GM19397 (cell line): ENCODE measurements at regions not wholly inside any gene's neighbourhood (a gene's known extent, or its start where the extent isn't known, plus 50 kb on each side); places are given as distances from the start of the nearest gene placed in this dataset.
"Not testable (repeated sequence)": the region's sequence is repeated elsewhere in the genome, so short reads cannot be mapped to it uniquely, and the experiment has no call there.

Experiments used
- ATAC-seq: cut with Tn5 transposase; IDR thresholded peaks from one replicate; pipeline ENCODE4 v1.9.1; 2021; ENCODE audit warnings: mild to moderate bottlenecking, moderate library complexity; ENCODE audit not compliant: unreplicated experiment

DNA sequence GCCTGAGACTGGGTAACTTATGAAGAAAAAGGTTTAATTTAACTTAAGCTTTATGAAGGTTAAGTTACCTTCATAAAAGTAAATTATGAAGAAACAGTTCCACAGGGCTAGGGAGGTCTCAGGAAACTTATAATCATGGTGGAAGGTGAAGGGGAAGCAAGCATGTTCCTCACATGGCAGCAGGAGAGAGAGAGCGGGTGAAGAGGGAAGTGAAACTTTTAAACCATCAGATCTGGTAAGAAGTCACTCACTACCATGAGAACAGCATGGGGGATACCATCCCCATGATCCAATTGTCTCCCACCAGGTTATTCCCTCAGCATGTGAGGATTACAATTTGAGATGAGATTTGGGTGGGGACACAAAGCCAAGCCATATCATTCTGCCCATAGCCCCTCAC is 944.7 kb upstream of the NDST4 start:
- no peak for ATAC-seq

- ATAC-seq = no peak
These were observed 942.7 kb upstream of the NDST4 start for GRCh38 chr4:116055857-116056827.

DNA sequence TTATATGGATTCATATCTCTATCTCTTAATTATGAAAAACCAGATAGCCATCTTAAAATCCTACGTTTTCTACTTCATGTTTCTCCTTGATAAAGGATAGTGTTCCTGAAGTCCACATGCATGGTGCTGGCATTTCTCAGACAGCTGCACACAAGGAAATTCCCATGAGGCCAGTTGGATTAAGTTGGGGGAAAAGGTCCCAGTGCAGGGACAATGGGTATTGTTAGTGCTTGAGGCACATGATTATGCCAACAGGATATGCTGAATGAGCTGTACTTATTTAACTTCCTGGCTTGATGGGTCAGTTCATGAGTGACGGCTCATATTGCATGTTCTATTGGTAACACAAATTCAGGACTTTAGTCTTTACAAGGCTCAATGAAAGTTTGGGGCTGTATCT is 913.9 kb upstream of the NDST4 start:
- ATAC-seq = no peak

DNA sequence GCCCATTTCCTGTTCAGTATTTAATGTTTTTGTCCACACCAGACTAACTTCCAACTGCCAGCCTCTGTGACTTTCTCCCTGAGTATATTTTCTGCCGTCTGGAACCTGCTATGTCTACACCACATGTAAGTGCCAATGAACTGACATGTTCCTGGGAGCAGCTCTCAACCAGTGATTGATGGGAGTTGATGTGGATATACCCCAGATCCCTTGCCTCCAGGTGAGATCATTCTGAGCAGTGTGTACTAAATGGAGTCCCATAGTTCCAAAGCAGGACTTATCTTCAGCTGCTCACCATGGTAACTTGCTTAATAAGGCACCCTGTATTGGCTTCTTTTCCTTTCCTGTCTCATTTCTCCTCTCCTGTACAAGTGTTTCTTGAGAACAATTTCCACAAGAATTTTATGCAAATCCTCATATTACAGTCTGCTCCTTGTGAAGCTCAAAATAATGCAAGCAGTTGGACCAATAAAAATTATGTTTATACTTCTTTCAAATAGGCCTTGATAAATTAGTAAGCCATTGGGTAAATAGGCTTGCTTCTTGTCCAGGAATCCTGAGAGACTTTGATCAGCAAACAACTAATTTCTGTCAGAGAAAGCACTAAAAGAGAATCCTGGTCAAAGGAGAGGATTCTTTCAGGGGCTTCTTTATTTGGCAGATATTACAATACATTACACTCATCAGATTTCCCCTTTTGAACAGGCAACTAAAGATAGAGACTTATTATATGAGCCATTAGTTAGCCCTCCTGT is 911.7 kb upstream of the NDST4 start:
- ATAC-seq = no peak

DNA sequence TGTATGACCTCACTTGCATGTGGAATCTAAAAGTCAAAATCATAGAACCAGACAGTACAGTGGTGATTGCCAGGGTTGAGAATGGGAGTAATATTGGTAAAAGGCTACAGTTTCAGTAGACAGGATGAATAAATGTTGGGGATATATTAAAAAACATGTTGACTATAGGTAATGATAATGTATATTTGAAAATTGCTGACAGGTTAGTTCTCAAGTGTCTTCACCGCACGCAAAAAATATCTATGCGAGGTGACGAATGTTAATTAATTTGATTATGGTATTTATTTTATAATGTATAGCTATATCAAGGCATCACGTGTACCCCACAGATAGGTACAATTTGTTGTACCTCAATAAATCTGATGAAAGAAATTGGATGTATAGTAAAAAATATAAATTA is 909.6 kb upstream of the NDST4 start:
- ATAC-seq = no peak

GRCh38 chr4:116020141-116020722 is 906.8 kb upstream of the NDST4 start:
- no peak for ATAC-seq

DNA sequence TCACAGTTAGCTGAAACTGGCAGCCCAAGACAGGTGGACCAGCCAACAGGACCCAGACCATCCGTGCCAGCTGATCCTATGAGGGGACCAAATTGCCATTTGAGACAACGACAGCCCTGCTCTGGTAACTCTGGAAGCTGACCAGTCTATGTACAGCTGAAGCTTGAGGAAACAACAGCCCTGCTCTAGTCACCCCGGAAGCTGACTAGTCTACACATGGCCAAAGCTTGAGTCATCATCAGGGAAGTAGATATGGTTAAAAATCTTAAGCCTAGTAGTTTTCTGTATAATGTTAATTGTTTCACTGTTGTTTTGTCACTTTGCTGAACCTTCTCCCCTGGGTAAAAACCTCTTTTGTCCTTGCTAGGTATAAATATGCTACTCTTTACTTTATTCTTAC is 905.4 kb upstream of the NDST4 start:
- no peak for ATAC-seq

- ATAC-seq = no peak
These were observed 902.8 kb upstream of the NDST4 start for GRCh38 chr4:116016201-116016600.

DNA sequence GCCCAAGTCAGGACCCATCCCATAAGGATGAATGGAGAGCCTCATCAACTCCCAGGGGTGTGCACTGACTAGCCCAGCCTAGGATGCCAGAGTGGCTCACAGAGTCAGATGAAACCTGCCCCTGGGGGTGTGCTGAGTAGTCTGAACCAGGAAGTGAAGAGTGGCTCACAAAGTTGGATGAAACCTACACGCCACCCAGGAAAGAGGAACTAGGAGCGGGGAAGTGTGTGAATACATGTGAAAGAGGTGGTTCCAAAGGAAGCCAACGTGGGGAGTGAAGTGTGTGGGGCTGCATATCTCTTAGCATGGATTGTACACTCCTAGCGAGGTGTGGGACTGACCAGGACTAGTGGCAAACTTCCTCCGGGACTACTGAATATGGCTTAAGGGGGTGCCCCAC is 902.1 kb upstream of the NDST4 start:
- ATAC-seq = no peak

DNA sequence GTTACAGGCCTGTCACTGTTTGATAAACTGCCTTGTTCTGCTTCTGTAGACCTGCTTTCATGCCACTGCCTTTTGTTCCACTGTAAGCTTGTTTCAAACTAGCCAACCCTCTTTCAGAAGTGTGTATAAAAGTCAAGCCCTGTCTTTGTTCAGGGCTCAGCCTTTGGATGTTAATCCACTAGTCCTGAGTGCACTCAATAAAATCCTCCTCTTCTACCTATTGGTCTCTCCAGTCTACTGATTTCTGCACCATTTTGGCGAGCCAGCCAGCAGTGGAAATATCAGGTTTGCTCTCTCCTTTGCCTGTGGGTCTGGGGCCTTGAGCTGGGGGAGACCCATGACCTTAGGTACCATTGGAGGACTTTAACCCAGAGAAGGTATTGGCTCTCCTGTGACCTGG is 901.6 kb upstream of the NDST4 start:
- ATAC-seq = no peak

- no peak for ATAC-seq
These were observed 897.5 kb upstream of the NDST4 start for GRCh38 chr4:116010923-116011322.

DNA sequence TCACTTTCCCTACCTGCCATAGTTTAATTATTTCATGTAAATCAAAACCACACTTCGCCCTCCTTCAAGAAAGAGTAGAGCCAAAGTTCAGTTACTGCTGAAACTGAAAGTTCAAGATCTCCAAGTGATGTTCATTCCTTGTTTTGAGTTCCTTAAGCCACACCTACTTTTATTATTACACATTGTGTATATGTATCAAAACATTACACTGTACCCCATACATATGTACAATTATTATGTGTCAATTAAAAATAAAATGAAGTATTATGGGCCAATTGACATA is 892.3 kb upstream of the NDST4 start:
- ATAC-seq = no peak

- ATAC-seq = no peak
These were observed 891.8 kb upstream of the NDST4 start for GRCh38 chr4:116005037-116005805.

DNA sequence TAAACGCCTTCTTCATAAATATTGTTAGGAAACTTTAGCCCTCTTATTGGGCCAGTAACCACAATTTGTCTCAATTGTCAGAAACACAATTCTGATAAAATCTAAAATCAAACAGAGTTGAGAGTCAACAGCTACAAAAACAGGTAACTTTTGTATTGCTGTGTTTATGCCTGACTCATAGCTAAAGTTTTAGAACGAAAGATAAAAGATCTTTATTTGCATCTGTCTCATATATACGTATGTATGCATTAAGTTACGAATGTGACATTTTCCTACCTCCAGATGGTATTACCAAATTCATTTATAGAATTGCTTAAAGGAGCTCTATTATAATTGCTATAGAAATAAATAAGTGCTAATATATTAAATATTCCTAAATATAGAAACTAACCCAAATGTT is 887.9 kb upstream of the NDST4 start:
- ATAC-seq = no peak

GRCh38 chr4:115986573-115986972 is 873.2 kb upstream of the NDST4 start:
- no peak for ATAC-seq

DNA sequence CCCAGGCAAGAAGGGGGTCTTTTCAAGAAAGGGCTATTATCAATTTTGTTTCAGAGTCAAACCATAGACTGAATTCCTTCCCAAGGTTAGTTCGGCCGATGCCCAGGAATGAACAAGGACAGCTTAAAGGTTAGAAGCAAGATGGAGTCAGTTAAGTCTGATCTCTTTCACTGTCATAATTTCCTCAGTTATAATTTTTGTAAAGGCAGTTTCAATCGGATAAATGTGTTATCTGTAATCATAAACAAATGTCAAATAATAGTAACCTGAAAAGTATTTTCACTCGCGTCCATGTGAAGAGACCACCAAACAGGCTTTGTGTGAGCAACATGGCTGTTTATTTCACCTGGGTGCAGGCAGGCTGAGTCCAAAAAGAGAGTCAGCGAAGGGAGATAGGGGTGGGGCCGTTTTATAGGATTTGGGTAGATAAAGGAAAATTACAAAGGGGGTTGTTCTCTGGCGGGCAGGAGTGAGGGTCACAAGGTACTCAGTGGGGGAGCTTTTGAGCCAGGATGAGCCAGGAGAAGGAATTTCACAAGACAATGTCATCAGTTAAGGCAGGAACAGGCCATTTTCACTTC is 862.1 kb upstream of the NDST4 start:
- ATAC-seq = not testable (repeated sequence)

- ATAC-seq = no peak
These were observed 860.3 kb upstream of the NDST4 start for GRCh38 chr4:115973768-115974167.

DNA sequence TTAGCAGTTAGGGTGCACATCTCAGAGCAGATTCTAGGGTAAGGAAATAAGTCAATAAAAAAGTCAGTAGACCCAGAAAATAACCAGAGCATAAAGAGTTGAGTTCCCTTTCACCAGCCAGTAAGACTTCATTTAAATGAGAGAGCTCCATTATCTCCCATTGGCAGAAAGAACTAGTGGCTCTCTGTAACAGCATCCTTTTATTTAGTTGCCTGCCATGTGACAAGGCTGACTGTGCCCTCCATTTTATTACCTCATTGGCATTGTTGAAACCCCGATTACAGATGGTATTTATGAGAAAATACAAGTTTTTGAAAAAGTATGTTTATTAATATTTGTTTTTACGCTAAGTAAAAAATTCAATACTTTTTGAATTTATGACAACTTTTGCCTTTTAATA is 859.5 kb upstream of the NDST4 start:
- no peak for ATAC-seq

DNA sequence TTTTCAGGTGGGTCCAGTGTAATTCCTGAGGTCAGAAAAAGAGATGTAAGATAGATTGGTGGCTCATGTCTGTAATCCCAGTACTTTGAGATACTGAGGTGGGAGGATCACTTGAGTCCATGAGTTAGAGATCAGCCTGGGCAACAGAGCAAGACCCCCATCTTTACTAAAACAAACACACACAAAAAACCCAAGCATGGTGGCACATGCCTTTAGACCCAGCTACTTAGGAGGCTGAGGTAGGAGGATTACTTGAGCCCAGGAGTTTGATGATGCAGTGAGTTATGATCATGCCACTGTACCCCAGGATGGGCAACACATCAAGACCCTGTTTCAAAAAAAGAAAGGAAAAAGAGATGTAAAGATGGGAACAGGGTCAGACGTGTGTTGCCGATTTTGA is 857.4 kb upstream of the NDST4 start:
- no peak for ATAC-seq

DNA sequence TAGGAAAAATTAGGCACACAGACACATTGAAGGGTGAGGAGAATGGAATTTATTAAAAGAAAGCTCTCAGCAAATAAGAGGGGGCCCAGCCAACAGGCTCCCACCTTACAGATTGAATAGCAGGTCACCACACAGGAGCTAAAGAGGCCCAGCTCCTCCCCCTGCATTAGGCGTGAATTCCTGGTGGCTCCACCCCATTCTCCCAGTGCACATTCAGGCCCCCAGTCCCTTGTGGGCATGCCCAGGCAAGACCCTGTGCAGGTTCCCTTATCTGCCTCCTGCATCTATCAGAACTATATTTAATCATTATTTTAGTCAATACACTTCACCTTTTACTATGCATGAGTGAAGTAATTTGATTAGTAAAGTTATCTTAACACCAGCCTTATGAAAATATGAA is 856.3 kb upstream of the NDST4 start:
- no peak for ATAC-seq

GRCh38 chr4:115965588-115965987 is 852.2 kb upstream of the NDST4 start:
- ATAC-seq = no peak
